ENCODE measurements at regions not wholly inside any gene's neighbourhood (a gene's known extent, or its start where the extent isn't known, plus 50 kb on each side); places are given as distances from the start of the nearest gene placed in this dataset.

- H3K27ac Mint-ChIP-seq = peak overlapping the region in 2 of 10 donors; percentile 11 to 44
- no peak for DNase-seq
- H3K4me1 Mint-ChIP-seq = peaks cover 0 to 5% (median 2%) of the 10 kb centered on the region in 4 donors
- H3K36me3 Mint-ChIP-seq = peaks cover 0 to 3% (median 0%) of the 10 kb centered on the region in 3 donors
- no peak for ATAC-seq
- H3K27me3 Mint-ChIP-seq = peaks cover 18 to 60% (median 54%) of the 10 kb centered on the region in 5 donors
- POLR2A ChIA-PET = no interaction called here
- H3K9me3 Mint-ChIP-seq = no peaks in the 10 kb centered on the region
- no peak overlapping the region for H3K4me3 Mint-ChIP-seq
Measured at GRCh38 chr16:85177448-85177846, 65.2 kb upstream of the CIBAR2 start.

- Mint-ChIP-seq H3K9me3 (peaks cover 0 to 4% (median 0%) of the 10 kb centered on the region in 9 donors), H3K27me3 (peaks cover 14 to 54% (median 49%) of the 10 kb centered on the region in 5 donors), H3K4me3 (no peak overlapping the region), H3K27ac (peak overlapping the region in 1 of 10 donors; percentile 11), H3K36me3 (no peaks in the 10 kb centered on the region), H3K4me1 (peaks cover 0 to 5% (median 2%) of the 10 kb centered on the region in 4 donors)
- no peak for DNase-seq
- no peak for ATAC-seq
- POLR2A ChIA-PET = no interaction called here
Measured at GRCh38 chr16:85178006-85178591, 65.8 kb upstream of the CIBAR2 start.

GRCh38 chr16:85178596-85178995, 66.3 kb upstream of the CIBAR2 start:
- ATAC-seq = no peak
- Mint-ChIP-seq H3K36me3 (no peaks in the 10 kb centered on the region), H3K9me3 (peaks cover 0 to 6% (median 0%) of the 10 kb centered on the region in 9 donors), H3K4me1 (peaks cover 0 to 5% (median 3%) of the 10 kb centered on the region in 4 donors), H3K4me3 (no peak overlapping the region), H3K27ac (no peak overlapping the region), H3K27me3 (peaks cover 12 to 49% (median 44%) of the 10 kb centered on the region in 5 donors)
- POLR2A ChIA-PET = no interaction called here
- DNase-seq = no peak

- ATAC-seq (no peak), DNase-seq (no peak)
- POLR2A ChIA-PET = no interaction called here
- peaks cover 0 to 5% (median 3%) of the 10 kb centered on the region in 4 donors for H3K4me1 Mint-ChIP-seq
- peak overlapping the region in 1 of 10 donors; percentile 3 for H3K4me3 Mint-ChIP-seq
- peaks cover 0 to 2% (median 2%) of the 10 kb centered on the region in 3 donors for H3K36me3 Mint-ChIP-seq
- H3K9me3 Mint-ChIP-seq = peaks cover 0 to 13% (median 3%) of the 10 kb centered on the region in 9 donors
- H3K27ac Mint-ChIP-seq = no peak overlapping the region
- H3K27me3 Mint-ChIP-seq = peaks cover 7 to 40% (median 35%) of the 10 kb centered on the region in 5 donors
Measured at GRCh38 chr16:85179344-85180046, 67.2 kb upstream of the CIBAR2 start.

- H3K4me3 Mint-ChIP-seq = no peak overlapping the region
- ATAC-seq (no peak), DNase-seq (no peak)
- H3K27me3 Mint-ChIP-seq = peaks cover 7 to 33% (median 30%) of the 10 kb centered on the region in 5 donors
- peaks cover 0 to 19% (median 10%) of the 10 kb centered on the region in 9 donors for H3K9me3 Mint-ChIP-seq
- POLR2A ChIA-PET = no interaction called here
- H3K36me3 Mint-ChIP-seq = peaks cover 0 to 10% (median 7%) of the 10 kb centered on the region in 3 donors
- H3K27ac Mint-ChIP-seq = no peak overlapping the region
- H3K4me1 Mint-ChIP-seq = peaks cover 0 to 5% (median 3%) of the 10 kb centered on the region in 4 donors
Measured at GRCh38 chr16:85180047-85180826, 68.0 kb upstream of the CIBAR2 start.

- DNase-seq (no peak), ATAC-seq (no peak)
- Mint-ChIP-seq H3K4me1 (peaks cover 0 to 5% (median 3%) of the 10 kb centered on the region in 4 donors), H3K27me3 (peaks cover 7 to 28% (median 24%) of the 10 kb centered on the region in 5 donors), H3K4me3 (no peak overlapping the region), H3K27ac (no peak overlapping the region), H3K9me3 (peaks cover 0 to 21% (median 10%) of the 10 kb centered on the region in 9 donors), H3K36me3 (peaks cover 0 to 10% (median 7%) of the 10 kb centered on the region in 3 donors)
- POLR2A ChIA-PET = no interaction called here
Measured at GRCh38 chr16:85180827-85181738, 68.8 kb upstream of the CIBAR2 start.

- no peak for ATAC-seq
- Mint-ChIP-seq H3K9me3 (peaks cover 0 to 25% (median 10%) of the 10 kb centered on the region in 9 donors), H3K36me3 (peaks cover 0 to 10% (median 7%) of the 10 kb centered on the region in 3 donors)
Measured at GRCh38 chr16:85181739-85182129, 69.5 kb upstream of the CIBAR2 start.

GRCh38 chr16:85182286-85182685, 70.0 kb upstream of the CIBAR2 start:
- Mint-ChIP-seq H3K27me3 (peaks cover 7 to 17% (median 12%) of the 10 kb centered on the region in 5 donors), H3K4me1 (peaks cover 0 to 2% (median 0%) of the 10 kb centered on the region in 4 donors), H3K4me3 (no peak overlapping the region), H3K9me3 (peaks cover 0 to 25% (median 10%) of the 10 kb centered on the region in 9 donors), H3K36me3 (peaks cover 0 to 10% (median 7%) of the 10 kb centered on the region in 3 donors), H3K27ac (peak overlapping the region in 2 of 10 donors; percentile 53 to 69)
- POLR2A ChIA-PET = no interaction called here
- no peak for DNase-seq
- no peak for ATAC-seq

More at GRCh38 chr16:85181739-85182129, 69.5 kb upstream of the CIBAR2 start:
- H3K4me3 Mint-ChIP-seq = no peak overlapping the region
- H3K4me1 Mint-ChIP-seq = peaks cover 0 to 2% (median 2%) of the 10 kb centered on the region in 4 donors
- no peak for DNase-seq
- peaks cover 7 to 21% (median 18%) of the 10 kb centered on the region in 5 donors for H3K27me3 Mint-ChIP-seq
- POLR2A ChIA-PET = no interaction called here
- H3K27ac Mint-ChIP-seq = no peak overlapping the region

- H3K36me3 Mint-ChIP-seq = peaks cover 0 to 10% (median 7%) of the 10 kb centered on the region in 3 donors
- POLR2A ChIA-PET = no interaction called here
- H3K4me3 Mint-ChIP-seq = no peak overlapping the region
- peaks cover 0 to 2% (median 0%) of the 10 kb centered on the region in 4 donors for H3K4me1 Mint-ChIP-seq
- peaks cover 4 to 12% (median 7%) of the 10 kb centered on the region in 5 donors for H3K27me3 Mint-ChIP-seq
- peaks cover 0 to 25% (median 10%) of the 10 kb centered on the region in 9 donors for H3K9me3 Mint-ChIP-seq
- peak overlapping the region in 1 of 10 donors; percentile 71 for H3K27ac Mint-ChIP-seq
- no peak for DNase-seq
- ATAC-seq = no peak
Measured at GRCh38 chr16:85182774-85183173, 70.5 kb upstream of the CIBAR2 start.

GRCh38 chr16:85183564-85183963, 71.3 kb upstream of the CIBAR2 start:
- Mint-ChIP-seq H3K27me3 (peaks cover 0 to 9% (median 2%) of the 10 kb centered on the region in 5 donors), H3K9me3 (peaks cover 0 to 28% (median 10%) of the 10 kb centered on the region in 9 donors), H3K27ac (no peak overlapping the region), H3K4me1 (peaks cover 0 to 2% (median 0%) of the 10 kb centered on the region in 4 donors), H3K4me3 (no peak overlapping the region), H3K36me3 (peaks cover 0 to 10% (median 7%) of the 10 kb centered on the region in 3 donors)
- no peak for DNase-seq
- ATAC-seq = no peak
- POLR2A ChIA-PET = no interaction called here

GRCh38 chr16:85184404-85184803, 72.1 kb upstream of the CIBAR2 start:
- ATAC-seq (no peak), DNase-seq (no peak)
- H3K27ac Mint-ChIP-seq = no peak overlapping the region
- H3K4me3 Mint-ChIP-seq = no peak overlapping the region
- peaks cover 0 to 2% (median 0%) of the 10 kb centered on the region in 4 donors for H3K4me1 Mint-ChIP-seq
- H3K27me3 Mint-ChIP-seq = peaks cover 0 to 7% (median 2%) of the 10 kb centered on the region in 5 donors
- H3K36me3 Mint-ChIP-seq = peaks cover 0 to 10% (median 7%) of the 10 kb centered on the region in 3 donors
- peaks cover 0 to 33% (median 18%) of the 10 kb centered on the region in 9 donors for H3K9me3 Mint-ChIP-seq
- POLR2A ChIA-PET = no interaction called here
